Panc1 (cell line): ENCODE measurements at regions not wholly inside any gene's neighbourhood (a gene's known extent, or its start where the extent isn't known, plus 50 kb on each side); places are given as distances from the start of the nearest gene placed in this dataset.

ENCODE experiments used
- ATAC-seq: fragments of 200-7000 bp; cut with Tn5 transposase; 2 replicates; pipeline ENCODE4 v1.9.1; 2020; ENCODE audit warnings: mild to moderate bottlenecking, moderate library complexity
- BruUV-seq: library from RNA; stranded (reverse); fragments of 400-500 nt; replicated peaks from 2 replicates; lab custom pipeline; 2021; lab: Mats Ljungman, UMichigan
- CTCF ChIA-PET: fragments of 300-600 bp; sonication (Branson Sonifier 250); formaldehyde crosslinking; loops from one replicate; lab custom pipeline; 2022; ENCODE audit warnings: antibody characterized with exemption; lab: Charles Lee
- POLR2A ChIA-PET: fragments of 300-600 bp; sonication (Branson Sonifier 250); formaldehyde crosslinking; loops from one replicate; lab custom pipeline; 2022; ENCODE audit warnings: antibody characterized with exemption; lab: Charles Lee
- DNase-seq: peaks from one replicate; pipeline ENCODE4 v3.0.0-alpha.2; 2010; ENCODE audit warnings: low read depth, low spot score
- H3K27ac ChIP-seq: 2 replicates; pipeline ENCODE4 v1.5.1; 2011; ENCODE audit warnings: mild to moderate bottlenecking, low read length, inconsistent platforms
- H3K27me3 ChIP-seq: fragments of 200-500 bp; sonication (Bioruptor generic); 2 replicates; pipeline ENCODE4 v1.6.0; 2014; ENCODE audit warnings: low read length, inconsistent platforms; ENCODE audit not compliant: control insufficient read depth, insufficient read depth
- H3K36me3 ChIP-seq: fragments of 200-500 bp; sonication (Bioruptor generic); 2 replicates; pipeline ENCODE4 v1.5.1; 2014; ENCODE audit warnings: inconsistent platforms, mild to moderate bottlenecking, low read length, moderate library complexity; ENCODE audit not compliant: control insufficient read depth, insufficient read depth
- H3K4me1 ChIP-seq: 2 replicates; pipeline ENCODE4 v1.5.1; 2011; ENCODE audit warnings: inconsistent platforms, mild to moderate bottlenecking, low read length, moderate library complexity; ENCODE audit not compliant: control insufficient read depth, insufficient read depth
- H3K4me3 ChIP-seq, 2 experiments: 2 replicates each; pipeline ENCODE4 v1.5.1; 2011 to 2012; ENCODE audit warnings: low read depth in 2 of 2, low read length in 2 of 2, mild to moderate bottlenecking in 2 of 2, inconsistent platforms in 1 of 2, moderate library complexity in 1 of 2
- H3K9me3 ChIP-seq: fragments of 200-500 bp; sonication (Bioruptor generic); 2 replicates; pipeline ENCODE4 v1.5.1; 2014; ENCODE audit warnings: low read depth, mild to moderate bottlenecking, inconsistent platforms, low read length, moderate library complexity; ENCODE audit not compliant: control insufficient read depth, insufficient read depth
- CTCF ChIP-seq: fragments of 450-650 bp; IDR thresholded peaks from 2 replicates; pipeline ENCODE4 v1.5.1; 2017; ENCODE audit warnings: mild to moderate bottlenecking
- POLR2AphosphoS5 ChIP-seq: IDR thresholded peaks from 2 replicates; pipeline ENCODE4 v1.6.1; 2012; ENCODE audit warnings: mild to moderate bottlenecking, low read depth, low read length, moderate library complexity
- REST ChIP-seq, 2 experiments: IDR thresholded peaks; 2 replicates each; pipeline ENCODE4 v1.6.1; 2011 to 2012; ENCODE audit warnings: low read depth in 2 of 2, control low read depth in 1 of 2, low read length in 1 of 2, mild to moderate bottlenecking in 1 of 2, moderate library complexity in 1 of 2; ENCODE audit not compliant: insufficient read depth in 1 of 2
- SIN3A ChIP-seq: IDR thresholded peaks from 2 replicates; pipeline ENCODE4 v1.6.1; 2012; ENCODE audit warnings: low read depth, mild to moderate bottlenecking, low read length, moderate library complexity, borderline replicate concordance; ENCODE audit not compliant: insufficient read depth
- TCF7L2 ChIP-seq: IDR thresholded peaks from 2 replicates; pipeline ENCODE4 v1.6.1; 2011; ENCODE audit warnings: mild to moderate bottlenecking, low read depth, low read length, inconsistent platforms
- in situ Hi-C: cut with HindIII; loops from 2 replicates; pipeline ENCODE4 v1.10.0; 2016; ENCODE audit warnings: low sequenced_read_pairs, low pct_unique_long_range_greater_than_20kb
- intact Hi-C: fragments of 100-400 bp; cut with micrococcal nuclease; formaldehyde crosslinking; loops from one replicate; pipeline ENCODE4 v1.10.0; 2022; ENCODE audit not compliant: unreplicated experiment

GRCh38 chr19:31513841-31514240, 164.6 kb upstream of the TSHZ3 start:
- no peaks in the 10 kb centered on the region for H3K4me1 ChIP-seq
- H3K36me3 ChIP-seq: no peaks in the 10 kb centered on the region
- H3K4me3 ChIP-seq: no peak overlapping the region
- no peaks in the 10 kb centered on the region for H3K9me3 ChIP-seq
- ChIA-PET CTCF (no interaction called here), POLR2A (no interaction called here)
- DNase-seq (no peak), ATAC-seq (no peak)
- intact Hi-C loops: no loop called here
- H3K27ac ChIP-seq: no peak overlapping the region
- peaks cover 4% of the 10 kb centered on the region; the same call in 1 of the 2 replicates for H3K27me3 ChIP-seq
- BruUV-seq: no TSS peak
- in situ Hi-C loops: no loop called here
- TF ChIP-seq REST (IDR thresholded peaks at IDR 0.05; ENCODE audit: insufficient read depth in 1 of 2, low read depth in 2 of 2, low read length in 1 of 2) (no peak), POLR2AphosphoS5 (no peak), CTCF (no peak), TCF7L2 (no peak), SIN3A (no peak)

- Histone ChIP-seq H3K27ac (no peak overlapping the region), H3K36me3 (no peaks in the 10 kb centered on the region), H3K9me3 (peaks cover 4% of the 10 kb centered on the region; the same call in 1 of the 2 replicates), H3K27me3 (peaks cover 4% of the 10 kb centered on the region; the same call in 1 of the 2 replicates), H3K4me1 (no peaks in the 10 kb centered on the region), H3K4me3 (no peak overlapping the region)
- ChIA-PET CTCF (interaction anchor here (0.6 kb wide), 1 partner anchor 708 kb away, joined by 4 read pairs; no protein-coding TSS in a partner anchor), POLR2A (no interaction called here)
- BruUV-seq: no TSS peak
- ATAC-seq (no peak), DNase-seq (no peak)
- intact Hi-C loops: no loop called here
- TF ChIP-seq REST (IDR thresholded peaks at IDR 0.05; ENCODE audit: insufficient read depth in 1 of 2, low read depth in 2 of 2, low read length in 1 of 2) (no peak), SIN3A (no peak), TCF7L2 (no peak), CTCF (no peak), POLR2AphosphoS5 (no peak)
- in situ Hi-C loops: no loop called here
Measured at GRCh38 chr19:31515931-31516330, 166.7 kb upstream of the TSHZ3 start.
